GM19455 (cell line): ENCODE measurements at regions not wholly inside any gene's neighbourhood (a gene's known extent, or its start where the extent isn't known, plus 50 kb on each side); places are given as distances from the start of the nearest gene placed in this dataset.

ENCODE experiments used
- ATAC-seq: cut with Tn5 transposase; IDR thresholded peaks from one replicate; pipeline ENCODE4 v1.9.1; 2021; ENCODE audit not compliant: unreplicated experiment

- no peak for ATAC-seq
These were observed 204.9 kb downstream of the GBA3 start for GRCh38 chr4:22897520-22898108.

GRCh38 chr4:22895482-22895881 lies 202.7 kb downstream of the GBA3 start:
- ATAC-seq = no peak

- no peak for ATAC-seq
These were observed 191.4 kb downstream of the GBA3 start for GRCh38 chr4:22884157-22884556.

- no peak for ATAC-seq
These were observed 188.7 kb downstream of the GBA3 start for GRCh38 chr4:22881411-22881810.

GRCh38 chr4:22877486-22878052 lies 184.8 kb downstream of the GBA3 start:
- no peak for ATAC-seq

GRCh38 chr4:22876270-22876669 lies 183.5 kb downstream of the GBA3 start:
- no peak for ATAC-seq

GRCh38 chr4:22875587-22876257 lies 183.0 kb downstream of the GBA3 start:
- ATAC-seq = no peak

GRCh38 chr4:22874334-22874912 lies 181.7 kb downstream of the GBA3 start:
- no peak for ATAC-seq

- no peak for ATAC-seq
These were observed 181.2 kb downstream of the GBA3 start for GRCh38 chr4:22873899-22874298.

GRCh38 chr4:22870847-22871449 lies 178.2 kb downstream of the GBA3 start:
- ATAC-seq = no peak

GRCh38 chr4:22869235-22869634 lies 176.5 kb downstream of the GBA3 start:
- ATAC-seq = no peak
